GM12878 (cell line): ENCODE measurements at regions not wholly inside any gene's neighbourhood (a gene's known extent, or its start where the extent isn't known, plus 50 kb on each side); places are given as distances from the start of the nearest gene placed in this dataset.
"Not testable (repeated sequence)": the region's sequence is repeated elsewhere in the genome, so short reads cannot be mapped to it uniquely, and the experiment has no call there.

Experiments
- ATAC-seq: fragments of 200-7000 bp; cut with Tn5 transposase; 3 replicates; pipeline ENCODE4 v1.9.1; 2020; ENCODE audit warnings: mild to moderate bottlenecking, moderate library complexity
- BruUV-seq: library from RNA; stranded (reverse); fragments of 400-500 nt; replicated peaks from 2 replicates; lab custom pipeline; 2021; lab: Mats Ljungman, UMichigan
- CTCF ChIA-PET: fragments of 300-600 bp; sonication (Branson Sonifier 250); formaldehyde crosslinking; extraction: SDS; loops from one replicate; lab custom pipeline; 2021; ENCODE audit warnings: inconsistent platforms; lab: Yijun Ruan, JAX
- POLR2A ChIA-PET: fragments of 350-600 bp; formaldehyde crosslinking; extraction: SDS; loops from one replicate; lab custom pipeline; 2021; ENCODE audit warnings: inconsistent platforms; lab: Charles Lee
- RAD21 ChIA-PET: fragments of 300-600 bp; sonication (Branson Sonifier 250); formaldehyde crosslinking; loops from one replicate; lab custom pipeline; 2023; ENCODE audit warnings: antibody characterized with exemption; ENCODE audit not compliant: unreplicated experiment; lab: Charles Lee
- SMC1A ChIA-PET: fragments of 300-600 bp; sonication (Branson Sonifier 250); formaldehyde crosslinking; loops from one replicate; lab custom pipeline; 2023; ENCODE audit not compliant: unreplicated experiment, uncharacterized antibody; lab: Charles Lee
- DNase-seq: peaks from one replicate; pipeline ENCODE4 v3.0.0-alpha.2; 2011; ENCODE audit warnings: low read depth, low spot score
- FAIRE-seq: peaks from 3 replicates; lab custom pipeline; 2011; peaks lifted over from hg19 to GRCh38; lab: Jason Lieb, UNC
- H2AFZ ChIP-seq: 2 replicates; pipeline ENCODE4 v1.6.0; 2011; ENCODE audit warnings: low read depth, low read length, control low read depth; ENCODE audit not compliant: control insufficient read depth
- H3K27ac ChIP-seq: 2 replicates; pipeline ENCODE4 v1.5.1; 2011; ENCODE audit warnings: control low read depth; ENCODE audit not compliant: control insufficient read depth, insufficient read depth
- H3K27me3 ChIP-seq, 2 experiments: replicated peaks in 1 of 2; 2 replicates each; pipeline versions ENCODE4 v1.6.0 to v1.6.1; 2011; ENCODE audit warnings: low read length in 1 of 2; ENCODE audit not compliant: control insufficient read depth in 2 of 2, insufficient read depth in 2 of 2
- H3K36me3 ChIP-seq, 2 experiments: 2 replicates each; pipeline ENCODE4 v1.5.1; 2011; ENCODE audit warnings: low read length in 1 of 2; ENCODE audit not compliant: control insufficient read depth in 2 of 2, insufficient read depth in 2 of 2
- H3K4me1 ChIP-seq: 2 replicates; pipeline ENCODE4 v1.6.1; 2011; ENCODE audit warnings: mild to moderate bottlenecking, low read length, moderate library complexity, mixed read lengths; ENCODE audit not compliant: control insufficient read depth, insufficient read depth
- H3K4me2 ChIP-seq: 2 replicates; pipeline ENCODE4 v1.6.0; 2011; ENCODE audit warnings: control low read depth; ENCODE audit not compliant: control insufficient read depth, insufficient read depth
- H3K4me3 ChIP-seq: fragments of 200-600 bp; sonication (generic); 2 replicates; pipeline ENCODE4 v1.5.1; 2016
- H3K79me2 ChIP-seq: 2 replicates; pipeline ENCODE4 v1.6.0; 2011; ENCODE audit warnings: low read length; ENCODE audit not compliant: control insufficient read depth, insufficient read depth
- H3K9ac ChIP-seq: 2 replicates; pipeline ENCODE4 v1.8.0; 2011; ENCODE audit warnings: low read length, control low read depth, mixed read lengths; ENCODE audit not compliant: control insufficient read depth, insufficient read depth
- H3K9me3 ChIP-seq: replicated peaks from 3 replicates; pipeline ENCODE4 v1.5.1; 2011; ENCODE audit warnings: mild to moderate bottlenecking, low read length; ENCODE audit not compliant: control insufficient read depth, insufficient read depth
- H4K20me1 ChIP-seq: 2 replicates; pipeline ENCODE4 v1.6.0; 2011; ENCODE audit not compliant: control insufficient read depth, insufficient read depth
- JUNB ChIP-seq: IDR thresholded peaks from 2 replicates; pipeline ENCODE4 v1.6.1; 2016; ENCODE audit warnings: antibody characterized with exemption, mild to moderate bottlenecking
- PAX5 ChIP-seq: IDR thresholded peaks from 2 replicates; pipeline ENCODE4 v1.6.1; 2011; ENCODE audit warnings: low read depth, low read length, borderline replicate concordance
- WGBS: methylation state at CpG from one replicate; pipeline ENCODE4 v1.1.6; 2016; ENCODE audit warnings: low lambda C conversion rate; ENCODE audit not compliant: insufficient replicate concordance, insufficient coverage; ENCODE audit errors: missing lambda C conversion rate; 5-methylcytosine and 5-hydroxymethylcytosine counted together
- in situ Hi-C: fragments of 300-500 bp; cut with MboI; formaldehyde crosslinking; loops from 9 replicates; pipeline ENCODE4 v1.14.3; 2018; ENCODE audit warnings: mixed read lengths
- intact Hi-C: fragments of 100-400 bp; cut with micrococcal nuclease; formaldehyde crosslinking; loops from one replicate; pipeline ENCODE4 v1.14.2; 2022; ENCODE audit not compliant: unreplicated experiment
- TF ChIP-seq, protein P1 (sequence below): IDR thresholded peaks from 2 replicates; pipeline ENCODE4 v1.6.1; 2011; ENCODE audit warnings: borderline replicate concordance, low read depth, mild to moderate bottlenecking, moderate library complexity, low read length; ENCODE audit not compliant: insufficient read depth, poor library complexity, severe bottlenecking

DNA sequence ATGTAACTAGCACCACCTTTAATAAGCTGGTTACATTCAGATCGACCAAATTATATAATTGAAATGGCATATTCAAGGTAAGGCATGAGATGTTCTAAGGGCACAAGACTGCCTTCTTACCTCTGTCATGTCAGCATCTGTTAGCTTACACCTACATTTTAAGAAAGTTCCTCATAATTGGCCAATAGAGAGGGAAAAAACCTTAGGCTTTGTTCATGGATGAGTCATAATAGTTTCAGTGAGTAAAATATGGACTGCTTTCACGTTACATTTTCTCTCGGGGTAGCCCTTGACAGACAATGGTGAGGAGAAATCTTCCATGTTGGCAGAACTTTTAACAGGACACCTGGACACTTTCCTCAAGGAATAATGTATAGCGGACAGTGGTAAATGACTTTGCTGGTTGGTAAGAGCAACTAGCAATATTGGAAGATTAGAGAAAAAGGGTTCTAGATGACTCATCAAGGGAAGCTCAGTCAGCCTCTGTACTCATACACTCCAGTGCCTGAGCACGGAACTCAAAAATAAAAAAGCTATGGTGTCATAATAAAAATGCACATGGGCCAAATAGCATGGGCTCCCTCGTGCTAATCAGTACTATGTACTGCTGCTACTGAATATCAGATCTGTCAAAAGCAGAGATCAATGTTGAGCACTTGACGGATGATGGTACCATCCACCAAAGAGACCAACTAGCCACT lies 206.4 kb upstream of the GJE1 start:
- H3K79me2 ChIP-seq, H2AFZ ChIP-seq, intact Hi-C loops, H3K9me3 ChIP-seq, H3K36me3 ChIP-seq, H3K27ac ChIP-seq, H3K4me3 ChIP-seq, H3K9ac ChIP-seq, BruUV-seq, H3K4me2 ChIP-seq, RAD21 ChIA-PET, DNase-seq, ATAC-seq, H3K27me3 ChIP-seq, H4K20me1 ChIP-seq, H3K4me1 ChIP-seq, SMC1A ChIA-PET, in situ Hi-C loops, POLR2A ChIA-PET: not testable (repeated sequence)
- 15% methylated on average over 4 of the region's 7 CpGs for WGBS
- CTCF ChIA-PET: interaction anchor here (0.7 kb wide), 1 partner anchor 227 kb away, joined by 3 read pairs; no protein-coding TSS in a partner anchor
- FAIRE-seq: peak; percentile 78
- TF ChIP-seq JUNB: peak; percentile 58

DNA sequence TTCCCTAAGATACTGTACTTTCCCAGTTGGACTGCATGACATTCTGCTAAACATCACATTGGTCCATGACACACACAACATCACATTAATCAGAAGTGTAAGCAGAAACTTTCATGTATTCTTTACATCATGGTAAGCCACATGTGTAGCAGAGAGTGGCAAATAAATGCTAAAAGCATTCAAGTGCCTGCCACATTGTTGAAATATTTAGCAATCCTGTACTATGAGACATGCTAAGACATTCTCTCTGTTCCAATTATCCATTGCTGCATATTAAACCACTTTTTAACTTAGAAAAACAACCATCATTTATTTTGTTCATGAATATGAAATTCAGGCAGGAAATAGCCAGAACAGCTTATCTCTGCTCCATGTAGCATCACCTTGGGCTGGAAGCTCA lies 207.7 kb upstream of the GJE1 start:
- H3K4me1 ChIP-seq: no peaks in the 10 kb centered on the region
- H3K4me2 ChIP-seq: no peak overlapping the region
- H3K27ac ChIP-seq: no peak overlapping the region
- no peaks in the 10 kb centered on the region for H3K9me3 ChIP-seq
- SMC1A ChIA-PET: no interaction called here
- no peak overlapping the region for H2AFZ ChIP-seq
- TF ChIP-seq, protein P1, sequence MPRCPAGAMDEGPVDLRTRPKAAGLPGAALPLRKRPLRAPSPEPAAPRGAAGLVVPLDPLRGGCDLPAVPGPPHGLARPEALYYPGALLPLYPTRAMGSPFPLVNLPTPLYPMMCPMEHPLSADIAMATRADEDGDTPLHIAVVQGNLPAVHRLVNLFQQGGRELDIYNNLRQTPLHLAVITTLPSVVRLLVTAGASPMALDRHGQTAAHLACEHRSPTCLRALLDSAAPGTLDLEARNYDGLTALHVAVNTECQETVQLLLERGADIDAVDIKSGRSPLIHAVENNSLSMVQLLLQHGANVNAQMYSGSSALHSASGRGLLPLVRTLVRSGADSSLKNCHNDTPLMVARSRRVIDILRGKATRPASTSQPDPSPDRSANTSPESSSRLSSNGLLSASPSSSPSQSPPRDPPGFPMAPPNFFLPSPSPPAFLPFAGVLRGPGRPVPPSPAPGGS: no peak
- TF ChIP-seq PAX5: no peak
- in situ Hi-C loops: no loop called here
- ATAC-seq: no peak
- H3K36me3 ChIP-seq: no peaks in the 10 kb centered on the region
- H3K79me2 ChIP-seq: no peaks in the 10 kb centered on the region
- no peaks in the 10 kb centered on the region for H4K20me1 ChIP-seq
- FAIRE-seq: no peak
- no TSS peak for BruUV-seq
- CTCF ChIA-PET: no interaction called here
- POLR2A ChIA-PET: no interaction called here
- intact Hi-C loops: no loop called here
- RAD21 ChIA-PET: no interaction called here
- H3K27me3 ChIP-seq: no peaks in the 10 kb centered on the region
- H3K4me3 ChIP-seq: no peak overlapping the region
- no peak overlapping the region for H3K9ac ChIP-seq
- DNase-seq: no peak
